ENCODE measurements at regions not wholly inside any gene's neighbourhood (a gene's known extent, or its start where the extent isn't known, plus 50 kb on each side); places are given as distances from the start of the nearest gene placed in this dataset.
A peak's percentile ranks its signal among the peaks of the same experiment; 100 is the strongest.

DNA sequence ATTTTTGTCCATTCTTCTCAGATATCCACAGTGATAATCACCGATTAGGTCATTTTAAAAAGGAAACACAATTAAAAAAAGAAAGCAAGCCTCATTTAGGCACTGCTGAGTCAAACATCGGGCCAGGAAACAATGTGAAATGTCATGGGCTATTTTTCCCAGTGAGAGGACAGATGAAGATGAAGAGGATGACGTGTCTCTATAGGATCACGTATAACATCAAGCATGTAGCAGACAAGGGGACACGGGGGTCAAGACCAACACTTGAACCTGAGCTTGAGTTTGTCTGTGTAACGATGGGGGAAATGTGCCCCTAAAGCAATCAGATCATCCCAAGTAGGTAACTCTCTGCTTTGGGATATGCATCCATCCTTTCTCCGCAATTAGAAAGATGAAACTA is 553.2 kb downstream of the CD83 start:
- Histone ChIP-seq H3K27ac (replicated peaks) (no peak overlapping the region), H3K36me3 (no peaks in the 10 kb centered on the region), H3K4me1 (peaks cover 13% of the 10 kb centered on the region), H3K9me3 (replicated peaks) (no peaks in the 10 kb centered on the region), H3K4me3 (no peak overlapping the region), H3K27me3 (ENCODE audit: low read depth) (no peaks in the 10 kb centered on the region)
- intact Hi-C loops (cut with micrococcal nuclease) = no loop called here
- TF ChIP-seq, protein P1, sequence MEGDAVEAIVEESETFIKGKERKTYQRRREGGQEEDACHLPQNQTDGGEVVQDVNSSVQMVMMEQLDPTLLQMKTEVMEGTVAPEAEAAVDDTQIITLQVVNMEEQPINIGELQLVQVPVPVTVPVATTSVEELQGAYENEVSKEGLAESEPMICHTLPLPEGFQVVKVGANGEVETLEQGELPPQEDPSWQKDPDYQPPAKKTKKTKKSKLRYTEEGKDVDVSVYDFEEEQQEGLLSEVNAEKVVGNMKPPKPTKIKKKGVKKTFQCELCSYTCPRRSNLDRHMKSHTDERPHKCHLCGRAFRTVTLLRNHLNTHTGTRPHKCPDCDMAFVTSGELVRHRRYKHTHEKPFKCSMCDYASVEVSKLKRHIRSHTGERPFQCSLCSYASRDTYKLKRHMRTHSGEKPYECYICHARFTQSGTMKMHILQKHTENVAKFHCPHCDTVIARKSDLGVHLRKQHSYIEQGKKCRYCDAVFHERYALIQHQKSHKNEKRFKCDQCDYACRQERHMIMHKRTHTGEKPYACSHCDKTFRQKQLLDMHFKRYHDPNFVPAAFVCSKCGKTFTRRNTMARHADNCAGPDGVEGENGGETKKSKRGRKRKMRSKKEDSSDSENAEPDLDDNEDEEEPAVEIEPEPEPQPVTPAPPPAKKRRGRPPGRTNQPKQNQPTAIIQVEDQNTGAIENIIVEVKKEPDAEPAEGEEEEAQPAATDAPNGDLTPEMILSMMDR (IDR thresholded peaks at IDR 0.05; ENCODE audit: borderline replicate concordance) = no peak
- DNase-seq = no peak

DNA sequence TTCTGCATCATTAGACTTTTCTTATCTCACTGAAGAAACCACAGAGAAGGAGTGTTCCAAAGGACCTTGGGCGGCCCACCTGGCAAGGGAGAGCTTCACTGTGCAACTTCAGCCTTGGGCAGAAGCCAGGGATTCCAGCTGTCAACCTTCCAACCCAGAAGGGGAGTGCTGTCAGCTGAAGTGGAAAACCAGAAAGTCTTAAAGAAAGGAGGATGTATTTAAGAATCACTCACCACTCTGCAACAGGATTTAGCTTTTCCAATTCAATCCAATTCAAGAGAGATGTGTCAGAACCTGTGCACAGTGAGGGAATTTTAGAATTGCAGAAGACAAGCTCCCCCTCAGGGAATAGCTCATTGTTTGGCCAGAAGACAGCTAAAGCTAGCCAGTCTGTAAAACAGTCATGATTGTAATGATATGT is 553.7 kb downstream of the CD83 start:
- intact Hi-C loops (cut with micrococcal nuclease) = no loop called here

GRCh38 chr6:14671937-14672336 is 554.4 kb downstream of the CD83 start:
- TF ChIP-seq, protein P1 (IDR thresholded peaks at IDR 0.05; ENCODE audit: borderline replicate concordance) = no peak

More for the DNA sequence above, 553.7 kb downstream of the CD83 start:
- Histone ChIP-seq H3K4me3 (no peak overlapping the region), H3K27me3 (ENCODE audit: low read depth) (no peaks in the 10 kb centered on the region), H3K36me3 (no peaks in the 10 kb centered on the region), H3K9me3 (replicated peaks) (no peaks in the 10 kb centered on the region), H3K27ac (replicated peaks) (no peak overlapping the region), H3K4me1 (peaks cover 13% of the 10 kb centered on the region)
- DNase-seq = peak; percentile 55
- TF ChIP-seq, protein P1 (IDR thresholded peaks at IDR 0.05; ENCODE audit: borderline replicate concordance) = no peak

GRCh38 chr6:14673201-14673600 is 555.6 kb downstream of the CD83 start:
- DNase-seq = no peak
- no peak overlapping the region for H3K27ac ChIP-seq (replicated peaks)
- H3K4me1 ChIP-seq = peaks cover 13% of the 10 kb centered on the region
- no peaks in the 10 kb centered on the region for H3K36me3 ChIP-seq
- no peaks in the 10 kb centered on the region for H3K27me3 ChIP-seq (ENCODE audit: low read depth)
- TF ChIP-seq, protein P1 (IDR thresholded peaks at IDR 0.05; ENCODE audit: borderline replicate concordance) = no peak
- H3K9me3 ChIP-seq (replicated peaks) = no peaks in the 10 kb centered on the region
- intact Hi-C loops (cut with micrococcal nuclease) = no loop called here
- H3K4me3 ChIP-seq = no peak overlapping the region

More at GRCh38 chr6:14671937-14672336, 554.4 kb downstream of the CD83 start:
- intact Hi-C loops (cut with micrococcal nuclease) = no loop called here
- H3K4me1 ChIP-seq = peaks cover 13% of the 10 kb centered on the region
- H3K27ac ChIP-seq (replicated peaks) = no peak overlapping the region
- no peaks in the 10 kb centered on the region for H3K36me3 ChIP-seq
- H3K4me3 ChIP-seq = no peak overlapping the region
- no peaks in the 10 kb centered on the region for H3K9me3 ChIP-seq (replicated peaks)
- no peaks in the 10 kb centered on the region for H3K27me3 ChIP-seq (ENCODE audit: low read depth)
- no peak for DNase-seq

GRCh38 chr6:14674458-14674857 is 556.9 kb downstream of the CD83 start:
- Histone ChIP-seq H3K4me1 (peaks cover 13% of the 10 kb centered on the region), H3K9me3 (replicated peaks) (no peaks in the 10 kb centered on the region), H3K27ac (replicated peaks) (no peak overlapping the region), H3K36me3 (no peaks in the 10 kb centered on the region), H3K4me3 (no peak overlapping the region), H3K27me3 (ENCODE audit: low read depth) (no peaks in the 10 kb centered on the region)
- DNase-seq = no peak
- TF ChIP-seq, protein P1 (IDR thresholded peaks at IDR 0.05; ENCODE audit: borderline replicate concordance) = no peak
- intact Hi-C loops (cut with micrococcal nuclease) = no loop called here
